HG03064 (cell line): ENCODE measurements at regions not wholly inside any gene's neighbourhood (a gene's known extent, or its start where the extent isn't known, plus 50 kb on each side); places are given as distances from the start of the nearest gene placed in this dataset.

Experiments
- ATAC-seq: cut with Tn5 transposase; IDR thresholded peaks from one replicate; pipeline ENCODE4 v1.9.1; 2021; ENCODE audit warnings: low read depth; ENCODE audit not compliant: unreplicated experiment

GRCh38 chr17:69761767-69762321 is 313.2 kb upstream of the KCNJ16 start:
- no peak for ATAC-seq

DNA sequence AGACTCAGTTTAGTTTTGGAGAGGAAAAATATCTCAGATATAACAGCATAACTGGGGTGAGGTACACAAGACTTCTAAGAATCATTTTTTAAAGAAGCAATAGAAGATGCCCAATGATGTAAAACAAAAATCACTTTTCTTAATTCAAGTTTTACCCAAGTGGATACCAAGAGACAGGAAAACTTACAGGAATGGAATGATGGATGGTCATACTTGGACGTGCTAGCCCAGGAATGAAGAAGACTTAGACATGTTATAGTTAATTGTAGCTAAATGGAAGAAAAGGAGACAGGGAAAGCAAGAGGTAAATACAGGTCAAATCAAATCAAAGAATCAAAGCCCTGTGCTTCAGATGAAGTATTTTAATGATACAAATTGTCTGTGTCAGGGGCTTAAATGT is 312.7 kb upstream of the KCNJ16 start:
- no peak for ATAC-seq

GRCh38 chr17:69762766-69763165 is 312.3 kb upstream of the KCNJ16 start:
- ATAC-seq, result no peak

- no peak for ATAC-seq
Observed at GRCh38 chr17:69763503-69763902, 311.5 kb upstream of the KCNJ16 start.

DNA sequence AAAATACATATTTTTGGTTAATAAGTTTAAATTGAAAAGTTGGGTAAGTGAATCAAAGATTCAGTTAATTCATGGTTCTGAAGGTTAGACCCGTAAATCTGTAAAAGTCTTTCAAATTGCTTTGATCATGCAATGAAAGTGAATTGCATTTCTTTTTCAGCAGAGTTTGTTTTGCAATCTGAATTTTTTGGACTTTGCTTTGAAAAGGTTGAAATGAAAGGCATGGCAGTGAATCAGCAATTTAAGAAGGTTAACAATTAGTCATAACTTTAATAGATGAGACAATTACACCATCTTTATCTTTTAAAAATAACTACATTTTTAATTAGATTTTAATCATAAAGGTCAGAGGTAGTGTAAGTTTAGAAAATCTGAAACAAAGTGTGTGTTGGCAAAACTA is 310.9 kb upstream of the KCNJ16 start:
- ATAC-seq, result no peak

DNA sequence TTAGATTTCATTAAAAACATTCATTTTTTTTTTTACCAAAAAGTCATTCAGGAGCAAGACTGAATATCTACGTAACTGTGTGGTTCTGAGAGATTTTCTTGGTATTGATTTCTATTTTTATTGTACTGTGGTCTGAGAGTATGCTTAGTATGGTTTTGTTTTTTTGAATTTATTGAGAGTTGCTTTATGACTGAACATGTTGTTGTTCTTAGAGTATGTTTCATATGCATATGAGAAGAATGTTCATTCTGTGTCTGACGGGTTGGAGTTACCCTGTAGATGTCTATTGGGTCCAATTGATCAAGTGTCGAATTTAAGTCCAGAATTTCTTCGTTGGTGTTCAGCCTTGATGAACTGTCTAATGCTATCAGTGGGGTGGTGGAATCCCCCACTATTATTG is 306.0 kb upstream of the KCNJ16 start:
- ATAC-seq, result no peak

DNA sequence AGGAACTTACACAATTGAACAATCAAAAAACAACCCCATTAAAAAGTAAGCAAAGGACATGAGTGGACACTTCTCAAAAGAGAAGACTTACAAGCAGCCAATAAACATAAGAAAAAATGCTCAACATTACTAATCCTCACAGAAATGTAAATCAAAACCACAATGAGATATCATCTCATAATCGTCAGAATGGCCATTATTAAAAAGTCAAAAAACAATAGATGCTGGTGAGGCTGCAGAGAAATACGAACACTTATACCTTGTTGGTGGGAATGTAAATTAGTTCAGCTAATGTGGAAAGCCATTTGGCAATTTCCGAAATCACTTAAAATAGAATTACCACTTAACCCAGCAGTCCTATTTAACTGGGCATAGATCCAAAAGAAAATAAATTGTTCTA is 301.9 kb upstream of the KCNJ16 start:
- ATAC-seq, result no peak

DNA sequence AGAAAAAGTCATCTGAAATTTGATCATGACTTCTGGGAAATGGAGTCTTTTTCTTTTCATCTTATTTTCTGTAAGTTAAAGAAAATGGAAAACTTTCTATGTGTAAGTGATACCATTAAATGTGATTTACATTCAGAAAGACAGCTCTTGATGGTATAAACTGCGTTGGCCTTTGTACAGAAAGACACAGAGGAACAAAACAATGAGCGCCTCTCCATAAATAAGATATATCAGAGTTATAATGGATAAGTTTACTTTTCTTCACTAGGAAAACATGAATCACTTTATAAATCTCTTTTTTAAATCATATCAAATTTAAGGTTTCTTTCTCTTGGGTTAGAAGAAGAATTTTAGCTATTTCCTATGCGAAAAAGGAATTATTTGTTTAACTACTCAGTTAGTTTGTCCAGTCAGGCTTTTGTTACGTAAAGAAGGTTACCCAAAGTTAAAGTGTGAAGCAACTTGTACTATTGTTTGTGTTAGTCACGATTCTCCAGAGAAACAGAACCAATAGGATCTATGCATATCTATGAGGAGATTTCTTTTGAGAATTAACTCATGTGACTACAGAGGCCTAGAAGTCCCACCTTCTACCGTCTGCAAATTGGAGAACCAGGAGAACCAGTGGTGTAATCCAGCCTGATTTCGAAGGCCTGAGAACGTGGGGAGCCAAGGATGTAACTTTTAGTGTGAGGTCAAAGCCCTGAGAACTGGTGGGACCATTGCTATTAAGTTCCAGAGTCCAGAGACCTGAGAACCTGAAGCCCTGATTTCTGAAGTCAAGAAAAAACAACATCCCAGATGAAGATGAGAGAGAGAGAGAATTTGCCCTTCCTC is 295.4 kb upstream of the KCNJ16 start:
- ATAC-seq, result no peak

DNA sequence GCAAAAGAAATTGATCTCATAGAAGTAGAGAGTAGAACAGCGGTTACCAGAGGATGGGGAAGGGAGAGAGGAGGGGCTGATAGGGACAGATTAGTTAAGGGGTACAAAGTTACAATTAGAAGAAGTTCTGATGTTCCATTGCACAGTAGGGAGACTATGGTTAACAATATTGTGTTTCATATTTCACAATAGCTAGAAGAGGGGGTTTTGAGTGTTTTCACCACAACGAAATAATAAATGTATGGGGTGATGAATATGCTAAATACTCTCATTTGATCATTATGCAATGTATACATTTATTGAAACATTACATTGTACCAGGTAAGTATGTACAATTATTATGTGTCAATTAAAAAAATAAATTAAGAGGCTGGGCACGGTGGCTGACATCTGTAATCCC is 291.2 kb upstream of the KCNJ16 start:
- no peak for ATAC-seq

DNA sequence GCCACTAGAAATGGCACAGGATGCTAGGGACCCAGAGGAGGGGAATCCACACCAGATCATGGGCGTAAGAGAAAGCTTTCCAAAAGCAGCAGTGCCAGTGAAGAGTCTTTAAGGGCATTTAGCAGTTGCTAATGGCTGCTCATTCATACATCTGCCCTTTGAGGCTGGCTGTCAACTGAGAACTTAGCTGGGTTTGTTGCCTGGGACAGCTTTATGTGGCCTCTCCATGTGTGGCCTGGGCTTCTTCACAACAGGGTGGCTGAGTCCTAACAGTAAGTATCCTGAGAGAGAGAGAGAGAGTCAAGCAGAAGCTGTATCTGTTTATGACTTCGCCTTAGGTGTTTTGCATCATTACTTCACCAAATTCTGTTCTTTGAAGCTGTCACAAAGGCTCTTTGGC is 286.1 kb upstream of the KCNJ16 start:
- no peak for ATAC-seq

GRCh38 chr17:69796078-69796477 is 278.9 kb upstream of the KCNJ16 start:
- ATAC-seq, result no peak

- ATAC-seq, result no peak
Observed at GRCh38 chr17:69800870-69801269, 274.2 kb upstream of the KCNJ16 start.

- no peak for ATAC-seq
Observed at GRCh38 chr17:69801368-69801767, 273.7 kb upstream of the KCNJ16 start.

- no peak for ATAC-seq
Observed at GRCh38 chr17:69802045-69802740, 272.8 kb upstream of the KCNJ16 start.

DNA sequence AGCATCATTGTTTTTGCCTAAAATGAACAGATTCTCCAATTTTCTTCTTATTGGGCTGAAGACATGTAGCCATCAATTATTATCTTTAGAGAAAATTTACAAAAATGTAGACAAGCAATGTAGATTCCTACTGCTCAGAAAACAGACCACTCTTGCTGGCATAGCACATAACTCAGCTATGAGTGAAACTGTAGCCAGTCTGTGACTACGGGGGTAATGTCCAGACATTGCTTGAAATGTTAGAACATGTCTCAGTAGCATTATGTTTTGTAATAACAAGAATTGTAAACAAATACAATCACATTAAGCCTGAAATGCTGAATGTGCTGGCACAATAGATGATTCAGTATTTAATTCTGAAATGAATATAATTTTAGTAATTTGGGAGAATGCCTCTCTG is 265.7 kb upstream of the KCNJ16 start:
- ATAC-seq, result no peak

GRCh38 chr17:69810326-69810965 is 264.6 kb upstream of the KCNJ16 start:
- no peak for ATAC-seq

GRCh38 chr17:69812240-69812837 is 262.7 kb upstream of the KCNJ16 start:
- no peak for ATAC-seq

GRCh38 chr17:69814031-69814430 is 261.0 kb upstream of the KCNJ16 start:
- no peak for ATAC-seq

DNA sequence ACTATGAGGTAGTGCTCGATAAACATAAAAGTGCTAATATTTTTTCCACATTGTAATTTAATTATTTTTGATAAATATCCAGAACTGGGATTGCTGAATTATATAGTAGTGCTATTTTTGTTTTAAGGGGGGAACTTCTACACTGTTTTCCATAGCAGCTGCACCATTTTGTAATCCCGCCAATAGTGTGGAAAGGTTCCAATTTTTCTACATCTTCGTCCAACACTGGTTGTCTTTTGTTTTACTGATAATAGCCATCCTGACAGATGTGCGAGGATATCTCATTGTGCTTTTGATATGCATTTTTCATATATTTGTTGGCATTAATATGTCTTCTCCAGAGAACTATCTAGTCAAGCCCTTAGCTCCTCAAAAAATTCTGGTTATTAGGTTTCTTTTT is 259.6 kb upstream of the KCNJ16 start:
- ATAC-seq, result no peak

DNA sequence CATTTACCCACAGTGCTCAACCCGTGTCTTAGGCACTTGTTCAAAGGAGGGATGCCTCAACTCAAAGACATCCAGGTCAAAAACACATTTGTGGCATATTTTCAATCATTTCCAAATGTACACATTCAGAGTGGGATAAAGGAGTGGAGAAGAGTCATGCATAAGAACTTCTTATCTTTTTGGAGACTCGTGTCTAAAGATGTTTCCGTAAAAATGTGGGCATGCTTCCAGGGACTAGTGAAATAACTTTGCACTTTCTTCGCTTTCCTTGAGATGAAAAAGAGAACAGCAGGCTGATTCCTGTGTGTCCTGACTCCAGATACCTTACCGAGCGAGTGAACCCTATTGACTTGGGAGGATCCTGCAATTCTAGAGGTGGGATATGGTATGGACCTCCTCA is 256.6 kb upstream of the KCNJ16 start:
- ATAC-seq, result no peak
